ENCODE measurements at regions not wholly inside any gene's neighbourhood (a gene's known extent, or its start where the extent isn't known, plus 50 kb on each side); places are given as distances from the start of the nearest gene placed in this dataset.

DNA sequence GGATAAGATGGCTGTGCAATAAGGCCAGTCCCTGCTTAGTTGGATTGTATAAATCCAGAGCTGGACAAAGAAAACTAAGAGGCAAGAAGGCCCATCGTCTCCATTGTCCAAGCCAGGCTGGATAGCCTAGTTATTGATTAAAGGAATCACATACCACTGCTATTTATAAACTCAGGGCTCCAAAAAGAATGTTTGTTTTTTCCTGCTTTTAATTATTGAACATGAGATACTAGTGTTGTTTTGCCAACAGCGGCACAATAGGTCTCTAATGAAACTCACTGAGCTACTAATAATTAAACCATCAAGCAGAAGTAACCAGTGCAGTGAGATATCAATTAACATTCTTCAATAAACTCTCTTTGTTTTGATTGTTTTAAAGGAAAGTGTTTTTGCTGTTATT is 259.7 kb downstream of the INSC start:
- no peak for ATAC-seq (ENCODE audit: poor library complexity)
- POLR2A ChIA-PET: no interaction called here

GRCh38 chr11:15378941-15379340 is 264.2 kb downstream of the INSC start:
- POLR2A ChIA-PET: no interaction called here
- Histone ChIP-seq H3K4me1 (ENCODE audit: insufficient read depth, low read length) (no peaks in the 10 kb centered on the region), H3K27me3 (ENCODE audit: control insufficient read depth in 1 of 2, insufficient read depth in 2 of 2, low read length in 2 of 2) (no peaks in the 10 kb centered on the region), H3K27ac (ENCODE audit: low read depth in 1 of 2, low read length in 2 of 2) (no peak overlapping the region), H3K9me3 (ENCODE audit: control insufficient read depth in 1 of 2, insufficient read depth in 1 of 2, low read length in 2 of 2) (peaks cover 0 to 5% of the 10 kb centered on the region in 2 experiments), H3K4me3 (ENCODE audit: low read length) (no peak overlapping the region), H3K36me3 (ENCODE audit: insufficient read depth, low read length) (no peaks in the 10 kb centered on the region)
- intact Hi-C loops (cut with DNase I, micrococcal nuclease): no loop called here
- Mint-ChIP-seq H3K36me3 (ENCODE audit: low read depth) (no peaks in the 10 kb centered on the region), H3K27ac (no peak overlapping the region), H3K27me3 (no peaks in the 10 kb centered on the region), H3K4me1 (ENCODE audit: low read depth) (no peaks in the 10 kb centered on the region), H3K4me3 (no peak overlapping the region), H3K9me3 (no peaks in the 10 kb centered on the region)
- ATAC-seq (ENCODE audit: poor library complexity) (no peak), DNase-seq (no peak)
- TF ChIP-seq CTCF (IDR thresholded peaks at IDR 0.05): no peak
- CTCF ChIA-PET: no interaction called here

More for the DNA sequence above, 259.7 kb downstream of the INSC start:
- H3K4me1 ChIP-seq (ENCODE audit: insufficient read depth, low read length): no peaks in the 10 kb centered on the region
- Mint-ChIP-seq H3K4me3 (no peak overlapping the region), H3K4me1 (ENCODE audit: low read depth) (no peaks in the 10 kb centered on the region), H3K27ac (no peak overlapping the region), H3K9me3 (no peaks in the 10 kb centered on the region), H3K36me3 (ENCODE audit: low read depth) (no peaks in the 10 kb centered on the region), H3K27me3 (no peaks in the 10 kb centered on the region)
- no peak overlapping the region for H3K4me3 ChIP-seq (ENCODE audit: low read length)
- H3K27me3 ChIP-seq (ENCODE audit: control insufficient read depth in 1 of 2, insufficient read depth in 2 of 2, low read length in 2 of 2): no peaks in the 10 kb centered on the region
- no peak for DNase-seq
- H3K27ac ChIP-seq (ENCODE audit: low read depth in 1 of 2, low read length in 2 of 2): no peak overlapping the region
- no peak for TF ChIP-seq CTCF (IDR thresholded peaks at IDR 0.05)
- H3K36me3 ChIP-seq (ENCODE audit: insufficient read depth, low read length): no peaks in the 10 kb centered on the region
- H3K9me3 ChIP-seq (ENCODE audit: control insufficient read depth in 1 of 2, insufficient read depth in 1 of 2, low read length in 2 of 2): peaks cover 0 to 5% of the 10 kb centered on the region in 2 experiments
- CTCF ChIA-PET: no interaction called here
- intact Hi-C loops (cut with DNase I, micrococcal nuclease): no loop called here

- intact Hi-C loops (cut with DNase I, micrococcal nuclease): no loop called here
- no peaks in the 10 kb centered on the region for H3K4me1 Mint-ChIP-seq (ENCODE audit: low read depth)
- Histone ChIP-seq H3K4me3 (ENCODE audit: low read length) (no peak overlapping the region), H3K27me3 (ENCODE audit: control insufficient read depth in 1 of 2, insufficient read depth in 2 of 2, low read length in 2 of 2) (no peaks in the 10 kb centered on the region), H3K4me1 (ENCODE audit: insufficient read depth, low read length) (no peaks in the 10 kb centered on the region), H3K27ac (ENCODE audit: low read depth in 1 of 2, low read length in 2 of 2) (no peak overlapping the region), H3K36me3 (ENCODE audit: insufficient read depth, low read length) (no peaks in the 10 kb centered on the region), H3K9me3 (ENCODE audit: control insufficient read depth in 1 of 2, insufficient read depth in 1 of 2, low read length in 2 of 2) (peaks cover 0 to 5% of the 10 kb centered on the region in 2 experiments)
- CTCF ChIA-PET: no interaction called here
- no peak overlapping the region for H3K27ac Mint-ChIP-seq
- ATAC-seq (ENCODE audit: poor library complexity) (no peak), DNase-seq (no peak)
- no peaks in the 10 kb centered on the region for H3K9me3 Mint-ChIP-seq
- no peaks in the 10 kb centered on the region for H3K36me3 Mint-ChIP-seq (ENCODE audit: low read depth)
- POLR2A ChIA-PET: no interaction called here
- H3K27me3 Mint-ChIP-seq: no peaks in the 10 kb centered on the region
- TF ChIP-seq CTCF (IDR thresholded peaks at IDR 0.05): no peak
- no peak overlapping the region for H3K4me3 Mint-ChIP-seq
Observed at GRCh38 chr11:15379483-15379882, 264.8 kb downstream of the INSC start.
